Esophagus muscularis mucosa (tissue), 4 donors: ENCODE measurements at regions not wholly inside any gene's neighbourhood (a gene's known extent, or its start where the extent isn't known, plus 50 kb on each side); places are given as distances from the start of the nearest gene placed in this dataset.

ENCODE experiments used
- DNase-seq: peaks from one replicate; pipeline ENCODE4 v3.0.0-alpha.2; 2017; ENCODE audit errors: extremely low spot score
- H3K27ac ChIP-seq, 4 donors: fragments of 200-600 bp; sonication (generic); replicated peaks in 1 of 4; 1 replicate in 3 of 4; 2 replicates in 1 of 4; pipeline ENCODE4 v1.5.1; 2016 to 2019; ENCODE audit warnings: mild to moderate bottlenecking in 1 of 4
- H3K27me3 ChIP-seq, 4 donors: fragments of 200-600 bp; sonication (generic); one replicate each; pipeline versions ENCODE4 v1.5.1 to v1.6.0; 2016 to 2019
- H3K36me3 ChIP-seq, 4 donors: fragments of 200-600 bp; sonication (generic); one replicate each; pipeline ENCODE4 v1.5.1; 2016 to 2019
- H3K4me1 ChIP-seq, 4 donors: fragments of 200-600 bp; sonication (generic); one replicate each; pipeline ENCODE4 v1.5.1; 2016 to 2019
- H3K4me3 ChIP-seq, 4 donors: fragments of 200-600 bp; sonication (generic); 1 replicate in 2 of 4; 2 replicates in 2 of 4; pipeline ENCODE4 v1.5.1; 2016 to 2019; ENCODE audit warnings: mild to moderate bottlenecking in 4 of 4, moderate library complexity in 1 of 4
- H3K9me3 ChIP-seq, 4 donors: fragments of 200-600 bp; sonication (generic); 1 replicate in 3 of 4; 2 replicates in 1 of 4; pipeline ENCODE4 v1.5.1; 2016 to 2019
- CTCF ChIP-seq, 3 experiments: fragments of 200-600 bp in 2 of 3; fragments of 450-650 bp in 1 of 3; sonication (generic) in 2 of 3; IDR thresholded peaks; one replicate each; pipeline ENCODE4 v1.5.1; 2017 to 2019; ENCODE audit warnings: antibody characterized with exemption in 3 of 3, mild to moderate bottlenecking in 2 of 3, moderate library complexity in 1 of 3
- EP300 ChIP-seq: sonication (generic); formaldehyde crosslinking; IDR thresholded peaks from one replicate; pipeline ENCODE4 v1.6.1; 2017; ENCODE audit warnings: antibody characterized with exemption
- POLR2A ChIP-seq: fragments of 450-650 bp; IDR thresholded peaks from one replicate; pipeline ENCODE4 v1.6.1; 2017; ENCODE audit warnings: antibody characterized with exemption, moderate library complexity, mild to moderate bottlenecking, low read depth
- POLR2AphosphoS5 ChIP-seq, 2 donors: sonication (generic); formaldehyde crosslinking; IDR thresholded peaks; one replicate each; pipeline ENCODE4 v1.6.1; 2017; ENCODE audit warnings: antibody characterized with exemption in 2 of 2
- WGBS: methylation state at CpG from one replicate; pipeline ENCODE4 v1.1.5; 2018; 5-methylcytosine and 5-hydroxymethylcytosine counted together
- intact Hi-C: fragments of 100-400 bp; cut with DNase I; formaldehyde crosslinking; loops from one replicate; pipeline ENCODE4 v1.15.1; 2023

DNA sequence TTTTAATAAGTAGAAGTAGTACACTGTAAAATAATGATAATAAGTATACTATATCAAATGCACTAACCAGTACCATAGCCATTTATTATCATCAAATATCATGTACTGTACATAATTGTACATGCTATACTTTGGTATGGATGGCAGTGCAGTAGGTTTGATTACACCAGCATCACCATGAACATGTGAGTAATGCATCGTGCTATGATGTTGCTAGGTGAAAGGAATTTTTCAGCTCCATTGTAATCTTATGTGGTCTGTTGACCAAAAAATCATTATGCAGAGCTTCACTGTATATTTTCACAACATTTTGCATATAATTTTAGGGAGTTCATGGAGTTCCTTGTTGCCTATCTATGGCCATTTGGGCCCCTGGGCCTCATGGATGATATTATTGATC, 72.2 kb upstream of the HMHB1 start:
- no peak overlapping the region for H3K27ac ChIP-seq
- H3K4me1 ChIP-seq: peaks cover 0 to 14% (median 2%) of the 10 kb centered on the region in 4 donors
- no peak for TF ChIP-seq POLR2AphosphoS5 (IDR thresholded peaks at IDR 0.05)
- no peak for TF ChIP-seq POLR2A
- no peak for TF ChIP-seq EP300
- TF ChIP-seq CTCF (IDR thresholded peaks at IDR 0.05): no peak
- intact Hi-C loops: no loop called here
- 94% methylated on average over 1 of the region's 1 CpG for WGBS
- H3K9me3 ChIP-seq: no peaks in the 10 kb centered on the region
- no peaks in the 10 kb centered on the region for H3K27me3 ChIP-seq
- no peak overlapping the region for H3K4me3 ChIP-seq
- H3K36me3 ChIP-seq: no peaks in the 10 kb centered on the region
- DNase-seq: no peak

DNA sequence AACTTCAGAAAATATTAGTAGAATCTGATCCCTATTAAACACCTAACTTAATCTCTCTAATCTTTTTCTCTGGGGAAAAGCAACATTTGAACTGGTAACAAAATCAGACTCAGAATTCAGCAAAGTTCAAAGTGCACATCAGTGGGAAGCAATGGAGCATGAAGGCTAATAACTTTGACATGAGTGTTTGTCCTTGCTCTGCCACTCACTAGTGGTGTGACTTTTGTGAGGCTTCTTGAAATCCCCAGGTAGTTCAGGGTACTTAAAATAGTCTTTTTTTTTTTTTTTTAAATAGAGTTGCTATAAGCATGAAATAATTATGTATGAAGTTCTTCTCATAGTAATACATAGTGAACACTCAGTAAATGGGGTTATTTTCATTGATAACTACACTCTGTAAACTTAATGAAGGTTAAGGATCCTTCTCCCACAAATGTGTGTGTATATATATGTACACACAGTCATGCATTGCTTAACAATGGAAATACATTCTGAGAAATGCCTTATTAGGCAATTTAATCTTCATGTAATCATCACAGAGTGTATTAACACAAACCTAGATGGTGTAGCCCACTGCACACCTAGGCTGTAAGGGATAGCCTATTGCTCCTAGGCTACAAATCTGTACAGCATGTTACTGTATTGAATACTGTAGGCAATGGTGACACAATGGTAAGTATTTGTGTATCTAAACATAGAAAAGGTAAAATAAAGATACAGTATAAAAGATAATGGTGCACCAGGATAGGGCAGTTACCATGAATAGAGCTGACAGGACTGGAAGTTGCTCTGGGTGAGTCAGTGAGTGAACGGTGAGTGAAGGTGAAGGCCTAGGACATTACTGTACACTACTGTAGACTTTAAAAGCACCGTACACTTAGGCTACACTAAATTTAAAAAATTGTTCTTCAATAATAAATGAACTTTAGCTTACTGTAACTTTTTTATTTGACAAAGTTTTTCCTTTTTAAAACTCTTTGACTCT, 73.3 kb upstream of the HMHB1 start:
- no peak overlapping the region for H3K27ac ChIP-seq
- no peaks in the 10 kb centered on the region for H3K36me3 ChIP-seq
- H3K4me1 ChIP-seq: peaks cover 0 to 14% (median 4%) of the 10 kb centered on the region in 4 donors
- H3K9me3 ChIP-seq: no peaks in the 10 kb centered on the region
- no peaks in the 10 kb centered on the region for H3K27me3 ChIP-seq
- 91% methylated on average over 2 of the region's 2 CpGs for WGBS
- TF ChIP-seq CTCF (IDR thresholded peaks at IDR 0.05): no peak
- no peak for TF ChIP-seq EP300
- no peak for TF ChIP-seq POLR2A
- TF ChIP-seq POLR2AphosphoS5 (IDR thresholded peaks at IDR 0.05): no peak
- intact Hi-C loops: no loop called here
- no peak for DNase-seq
- no peak overlapping the region for H3K4me3 ChIP-seq

DNA sequence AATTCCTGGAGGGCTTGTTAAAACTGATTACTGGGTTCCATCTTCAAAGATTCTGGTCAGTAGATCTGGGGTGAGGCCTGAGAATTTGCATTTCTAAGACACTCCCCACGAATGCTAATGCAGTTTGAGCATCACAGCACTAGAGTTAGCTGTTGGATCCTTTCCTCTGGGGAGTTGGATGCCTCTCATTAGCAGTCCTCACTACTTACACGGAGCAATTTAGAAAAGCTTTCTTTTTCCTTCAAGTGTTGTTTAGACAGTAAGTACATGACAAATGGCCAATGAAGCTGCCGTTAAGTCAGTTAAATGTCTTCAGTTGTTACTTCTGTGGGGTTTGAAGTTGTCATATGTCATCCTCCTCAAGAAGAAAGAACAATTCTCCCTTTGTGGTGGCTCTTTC, 74.9 kb upstream of the HMHB1 start:
- TF ChIP-seq EP300: no peak
- TF ChIP-seq POLR2A: no peak
- TF ChIP-seq CTCF (IDR thresholded peaks at IDR 0.05): no peak
- no peak for TF ChIP-seq POLR2AphosphoS5 (IDR thresholded peaks at IDR 0.05)
- no peak for DNase-seq
- 44% methylated on average over 3 of the region's 3 CpGs for WGBS
- Histone ChIP-seq H3K4me3 (no peak overlapping the region), H3K36me3 (no peaks in the 10 kb centered on the region), H3K27me3 (no peaks in the 10 kb centered on the region), H3K9me3 (no peaks in the 10 kb centered on the region), H3K4me1 (peaks cover 0 to 9% (median 4%) of the 10 kb centered on the region in 4 donors), H3K27ac (no peak overlapping the region)
- intact Hi-C loops: no loop called here

DNA sequence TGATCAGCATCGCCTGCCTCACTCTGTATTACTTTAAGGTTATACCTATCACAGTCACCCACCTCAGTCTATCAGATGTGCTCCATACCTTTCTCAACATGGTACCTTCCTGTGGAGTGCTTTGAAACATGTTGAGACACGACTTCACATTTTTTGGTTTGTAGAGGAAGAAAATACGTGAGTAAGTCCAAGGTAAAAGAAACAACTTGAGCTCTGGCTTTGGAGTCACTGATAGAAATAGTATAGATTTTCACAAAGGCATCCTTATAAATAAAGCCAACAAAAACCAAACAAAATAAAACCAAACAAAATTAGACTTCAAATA, 77.5 kb upstream of the HMHB1 start:
- H3K36me3 ChIP-seq: no peaks in the 10 kb centered on the region
- intact Hi-C loops: no loop called here
- no peaks in the 10 kb centered on the region for H3K27me3 ChIP-seq
- H3K4me3 ChIP-seq: no peak overlapping the region
- TF ChIP-seq POLR2A (no peak), EP300 (no peak), CTCF (IDR thresholded peaks at IDR 0.05) (no peak), POLR2AphosphoS5 (IDR thresholded peaks at IDR 0.05) (no peak)
- H3K4me1 ChIP-seq: peaks cover 0 to 9% (median 4%) of the 10 kb centered on the region in 4 donors
- H3K27ac ChIP-seq: no peak overlapping the region
- no peaks in the 10 kb centered on the region for H3K9me3 ChIP-seq
- no peak for DNase-seq
- 99% methylated on average over 3 of the region's 3 CpGs for WGBS
